ENCODE measurements at regions not wholly inside any gene's neighbourhood (a gene's known extent, or its start where the extent isn't known, plus 50 kb on each side); places are given as distances from the start of the nearest gene placed in this dataset.
"Not testable (repeated sequence)": the region's sequence is repeated elsewhere in the genome, so short reads cannot be mapped to it uniquely, and the experiment has no call there.

DNA sequence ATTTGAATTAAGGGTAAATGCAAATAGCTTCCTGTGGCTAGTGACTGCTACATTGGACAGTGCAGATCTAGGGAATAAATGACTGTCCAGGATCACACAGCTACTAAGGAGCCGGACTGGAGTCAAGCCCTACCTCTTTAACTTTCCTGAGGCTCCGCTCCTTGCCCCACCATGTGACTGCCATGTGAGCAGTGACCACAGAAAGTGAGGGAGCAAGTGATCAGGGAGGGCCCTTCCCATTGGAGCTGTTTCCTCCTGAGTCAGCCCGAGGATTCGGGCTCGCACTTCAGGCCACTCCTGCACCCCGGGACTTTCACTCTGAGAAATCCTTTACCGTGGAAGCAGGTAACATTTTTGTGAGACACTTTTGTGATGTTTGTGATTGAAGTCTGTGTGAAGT lies 198.0 kb downstream of the ANKRD30B start:
- DNase-seq: no peak
- TF ChIP-seq, protein P1, sequence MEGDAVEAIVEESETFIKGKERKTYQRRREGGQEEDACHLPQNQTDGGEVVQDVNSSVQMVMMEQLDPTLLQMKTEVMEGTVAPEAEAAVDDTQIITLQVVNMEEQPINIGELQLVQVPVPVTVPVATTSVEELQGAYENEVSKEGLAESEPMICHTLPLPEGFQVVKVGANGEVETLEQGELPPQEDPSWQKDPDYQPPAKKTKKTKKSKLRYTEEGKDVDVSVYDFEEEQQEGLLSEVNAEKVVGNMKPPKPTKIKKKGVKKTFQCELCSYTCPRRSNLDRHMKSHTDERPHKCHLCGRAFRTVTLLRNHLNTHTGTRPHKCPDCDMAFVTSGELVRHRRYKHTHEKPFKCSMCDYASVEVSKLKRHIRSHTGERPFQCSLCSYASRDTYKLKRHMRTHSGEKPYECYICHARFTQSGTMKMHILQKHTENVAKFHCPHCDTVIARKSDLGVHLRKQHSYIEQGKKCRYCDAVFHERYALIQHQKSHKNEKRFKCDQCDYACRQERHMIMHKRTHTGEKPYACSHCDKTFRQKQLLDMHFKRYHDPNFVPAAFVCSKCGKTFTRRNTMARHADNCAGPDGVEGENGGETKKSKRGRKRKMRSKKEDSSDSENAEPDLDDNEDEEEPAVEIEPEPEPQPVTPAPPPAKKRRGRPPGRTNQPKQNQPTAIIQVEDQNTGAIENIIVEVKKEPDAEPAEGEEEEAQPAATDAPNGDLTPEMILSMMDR (IDR thresholded peaks at IDR 0.05; ENCODE audit: low read depth, low read length): no peak
- Histone ChIP-seq H3K27me3 (ENCODE audit: insufficient read depth, low read depth, severe bottlenecking) (peaks cover 28% of the 10 kb centered on the region), H3K36me3 (no peaks in the 10 kb centered on the region), H3K27ac (no peak overlapping the region), H3K9me3 (ENCODE audit: severe bottlenecking) (no peaks in the 10 kb centered on the region), H3K4me3 (ENCODE audit: low read depth, low read length) (no peak overlapping the region)

- H3K4me3 ChIP-seq (ENCODE audit: low read depth, low read length); H3K9me3 ChIP-seq (ENCODE audit: severe bottlenecking); H3K36me3 ChIP-seq; DNase-seq; H3K27ac ChIP-seq: not testable (repeated sequence)
- H3K27me3 ChIP-seq (ENCODE audit: insufficient read depth, low read depth, severe bottlenecking): peaks cover 28% of the 10 kb centered on the region
These were observed 198.9 kb downstream of the ANKRD30B start for GRCh38 chr18:14946741-14947470.

GRCh38 chr18:14947482-14948162 lies 199.7 kb downstream of the ANKRD30B start:
- no peak for DNase-seq
- TF ChIP-seq, protein P1 (IDR thresholded peaks at IDR 0.05; ENCODE audit: low read depth, low read length): no peak

GRCh38 chr18:14948163-14948540 lies 200.2 kb downstream of the ANKRD30B start:
- TF ChIP-seq, protein P1 (IDR thresholded peaks at IDR 0.05; ENCODE audit: low read depth, low read length): no peak
- H3K36me3 ChIP-seq: no peaks in the 10 kb centered on the region
- no peaks in the 10 kb centered on the region for H3K9me3 ChIP-seq (ENCODE audit: severe bottlenecking)

More at GRCh38 chr18:14947482-14948162, 199.7 kb downstream of the ANKRD30B start:
- Histone ChIP-seq H3K36me3 (no peaks in the 10 kb centered on the region), H3K27me3 (ENCODE audit: insufficient read depth, low read depth, severe bottlenecking) (peaks cover 23% of the 10 kb centered on the region), H3K9me3 (ENCODE audit: severe bottlenecking) (no peaks in the 10 kb centered on the region), H3K4me3 (ENCODE audit: low read depth, low read length) (no peak overlapping the region), H3K27ac (no peak overlapping the region)

DNA sequence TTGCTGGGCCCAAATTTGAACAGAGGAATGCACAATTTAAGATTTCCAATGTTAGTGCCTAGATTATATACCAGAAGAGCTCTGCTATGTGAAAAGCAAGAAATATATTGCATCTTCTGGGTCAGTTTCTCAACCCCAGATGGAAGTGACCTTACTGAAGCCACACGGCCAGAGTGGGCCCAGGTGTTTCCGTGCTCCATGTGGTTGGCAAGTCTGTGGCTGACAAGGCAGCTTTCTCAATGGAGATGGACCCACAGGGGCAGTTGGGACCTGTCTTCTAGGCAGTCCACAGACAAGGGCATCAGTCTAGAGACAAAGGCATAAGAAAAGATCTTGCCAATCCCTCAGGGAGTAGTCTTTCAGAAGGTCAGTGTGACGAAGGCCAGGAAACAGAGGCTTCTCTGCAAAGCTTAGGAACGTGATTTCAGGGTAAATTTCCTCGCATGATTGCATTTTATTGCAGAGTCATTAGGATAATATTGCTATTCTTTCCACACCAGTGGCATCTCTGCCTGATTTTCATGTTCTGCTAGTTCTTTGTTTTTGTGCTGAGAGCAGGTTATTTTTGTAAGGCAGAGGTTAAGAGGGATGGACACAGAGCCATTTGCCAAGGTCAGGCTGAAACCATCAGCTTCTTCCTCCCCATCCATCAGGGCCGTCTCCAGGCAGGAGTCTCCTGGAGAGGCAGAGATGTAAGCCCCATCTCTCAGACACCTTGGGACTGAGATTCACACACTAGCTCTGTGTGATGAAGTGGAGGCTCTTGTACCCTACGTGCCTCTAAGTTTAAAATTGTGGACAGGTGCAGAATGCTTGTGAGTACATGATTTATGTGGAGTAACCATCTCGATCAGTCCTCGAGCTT lies 202.1 kb downstream of the ANKRD30B start:
- TF ChIP-seq, protein P1 (IDR thresholded peaks at IDR 0.05; ENCODE audit: low read depth, low read length): no peak
- Histone ChIP-seq H3K27ac (no peak overlapping the region), H3K27me3 (ENCODE audit: insufficient read depth, low read depth, severe bottlenecking) (peaks cover 13% of the 10 kb centered on the region), H3K36me3 (no peaks in the 10 kb centered on the region), H3K4me3 (ENCODE audit: low read depth, low read length) (no peak overlapping the region), H3K9me3 (ENCODE audit: severe bottlenecking) (no peaks in the 10 kb centered on the region)
- no peak for DNase-seq

More at GRCh38 chr18:14948163-14948540, 200.2 kb downstream of the ANKRD30B start:
- peaks cover 22% of the 10 kb centered on the region for H3K27me3 ChIP-seq (ENCODE audit: insufficient read depth, low read depth, severe bottlenecking)
- H3K4me3 ChIP-seq (ENCODE audit: low read depth, low read length): no peak overlapping the region
- no peak for DNase-seq
- H3K27ac ChIP-seq: no peak overlapping the region

DNA sequence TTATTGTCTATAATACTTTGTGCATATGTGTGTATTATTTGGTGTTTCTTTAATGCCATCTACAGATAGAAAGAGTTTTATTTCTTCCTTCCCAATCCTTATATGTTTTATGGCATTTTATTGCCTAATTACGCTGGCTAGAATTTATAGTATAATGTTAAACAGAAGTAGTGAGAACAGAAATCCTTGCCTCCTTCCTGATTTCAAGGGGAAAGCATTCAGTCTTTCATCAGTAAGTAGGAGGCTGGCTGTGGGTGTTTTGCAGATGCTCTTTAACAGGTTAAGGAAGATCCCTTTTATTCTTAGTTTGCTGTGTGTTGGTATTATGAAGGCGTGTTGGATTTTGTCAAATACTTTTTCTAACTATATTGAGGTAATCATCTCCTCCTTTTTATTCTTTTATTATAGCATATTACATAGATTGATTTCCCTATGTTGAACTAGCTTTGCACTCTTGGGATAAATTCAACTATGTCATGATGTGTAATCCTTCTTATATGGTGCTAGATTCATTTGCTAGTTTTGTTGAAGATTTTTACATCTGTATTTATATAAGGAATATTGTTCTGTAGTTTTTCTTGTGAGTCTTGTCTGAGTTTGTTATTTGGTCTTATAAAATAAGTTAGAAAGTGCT lies 204.6 kb downstream of the ANKRD30B start:
- H3K36me3 ChIP-seq; H3K4me3 ChIP-seq (ENCODE audit: low read depth, low read length); H3K27ac ChIP-seq; H3K27me3 ChIP-seq (ENCODE audit: insufficient read depth, low read depth, severe bottlenecking); H3K9me3 ChIP-seq (ENCODE audit: severe bottlenecking); DNase-seq: not testable (repeated sequence)
